Activated naive CD8-positive, alpha-beta T cell (primary cell): ENCODE measurements at regions not wholly inside any gene's neighbourhood (a gene's known extent, or its start where the extent isn't known, plus 50 kb on each side); places are given as distances from the start of the nearest gene placed in this dataset.
A peak's percentile ranks its signal among the peaks of the same experiment; 100 is the strongest.

Experiments
- H3K27ac Mint-ChIP-seq: one replicate; pipeline ENCODE4 v1.8.0; 2021; ENCODE audit warnings: mixed read lengths
- H3K27me3 Mint-ChIP-seq: one replicate; pipeline ENCODE4 v1.8.0; 2021; ENCODE audit warnings: mixed read lengths
- H3K36me3 Mint-ChIP-seq: one replicate; pipeline ENCODE4 v1.8.0; 2021; ENCODE audit warnings: mixed read lengths
- H3K4me1 Mint-ChIP-seq: one replicate; pipeline ENCODE4 v1.8.0; 2021; ENCODE audit warnings: low read depth, mixed read lengths
- H3K4me3 Mint-ChIP-seq: one replicate; pipeline ENCODE4 v1.8.0; 2021; ENCODE audit warnings: mild to moderate bottlenecking, mixed read lengths
- H3K9me3 Mint-ChIP-seq: one replicate; pipeline ENCODE4 v1.8.0; 2021; ENCODE audit warnings: low read depth, mixed read lengths

GRCh38 chr12:47576289-47576945 is 129.4 kb downstream of the RPAP3 start:
- Mint-ChIP-seq H3K4me3 (no peak overlapping the region), H3K36me3 (peaks cover 3% of the 10 kb centered on the region), H3K4me1 (peaks cover 28% of the 10 kb centered on the region), H3K27me3 (no peaks in the 10 kb centered on the region), H3K9me3 (no peaks in the 10 kb centered on the region), H3K27ac (no peak overlapping the region)

DNA sequence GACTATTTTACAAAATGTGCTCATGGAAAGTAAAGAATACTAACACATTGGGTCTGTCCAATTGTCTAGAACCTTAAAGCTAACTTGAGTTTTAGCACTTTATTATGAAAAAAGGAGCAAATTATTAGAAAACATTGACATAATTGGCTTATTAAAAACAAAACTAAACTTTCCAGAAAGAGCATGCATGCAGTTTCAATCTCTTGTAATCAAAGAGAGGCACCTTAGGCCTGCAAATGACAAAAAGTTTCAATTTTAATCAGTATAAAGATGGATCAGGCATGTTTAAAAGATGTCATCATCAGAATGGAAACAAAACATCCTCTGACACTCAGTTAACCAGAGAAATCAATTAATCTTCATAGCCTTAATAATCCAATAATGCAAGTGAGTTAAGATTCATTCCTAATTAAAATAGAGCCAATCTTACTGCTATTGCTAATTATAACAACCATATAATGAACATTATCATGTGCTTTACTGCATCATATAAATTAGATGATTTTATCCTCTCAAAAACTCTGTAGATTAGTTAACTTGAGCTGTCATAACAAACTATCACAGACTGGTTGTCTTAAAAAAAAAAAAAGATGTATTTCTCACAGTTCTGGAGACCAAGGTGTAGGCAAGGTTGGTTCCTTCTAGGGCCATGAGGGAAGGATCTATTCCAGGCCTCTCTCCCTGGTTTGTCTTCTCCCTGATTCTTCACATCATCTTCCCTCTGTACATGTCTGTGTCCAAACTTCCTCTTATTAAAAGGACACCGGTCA is 131.4 kb downstream of the RPAP3 start:
- H3K4me1 Mint-ChIP-seq: peaks cover 28% of the 10 kb centered on the region
- H3K27me3 Mint-ChIP-seq: no peaks in the 10 kb centered on the region
- no peaks in the 10 kb centered on the region for H3K9me3 Mint-ChIP-seq
- peak overlapping the region; percentile 82 for H3K27ac Mint-ChIP-seq
- H3K4me3 Mint-ChIP-seq: no peak overlapping the region
- peaks cover 3% of the 10 kb centered on the region for H3K36me3 Mint-ChIP-seq

GRCh38 chr12:47573146-47573659 is 132.6 kb downstream of the RPAP3 start:
- Mint-ChIP-seq H3K27me3 (no peaks in the 10 kb centered on the region), H3K4me1 (peaks cover 28% of the 10 kb centered on the region), H3K36me3 (peaks cover 3% of the 10 kb centered on the region), H3K27ac (peak overlapping the region; percentile 82), H3K9me3 (no peaks in the 10 kb centered on the region), H3K4me3 (no peak overlapping the region)

DNA sequence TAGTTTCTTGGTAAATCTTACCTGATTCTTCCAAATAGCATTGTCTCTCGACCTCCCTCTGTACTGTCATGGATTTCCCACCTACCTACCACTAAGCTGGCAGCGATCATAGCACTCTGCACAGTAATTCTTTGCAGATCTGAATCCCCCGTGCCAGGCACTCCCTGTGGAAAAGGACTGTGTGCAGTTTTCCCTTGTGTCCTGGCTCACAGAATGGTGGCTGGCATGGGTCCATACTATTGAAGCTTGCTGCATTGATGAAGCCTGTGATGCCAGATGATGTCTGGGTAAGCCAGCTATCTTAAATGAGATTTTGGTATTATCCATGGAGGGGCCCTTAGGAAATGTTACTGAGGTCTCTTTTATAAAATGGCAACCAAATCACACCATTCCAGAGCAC is 135.7 kb downstream of the RPAP3 start:
- Mint-ChIP-seq H3K9me3 (no peaks in the 10 kb centered on the region), H3K4me1 (peaks cover 22% of the 10 kb centered on the region), H3K27ac (no peak overlapping the region), H3K27me3 (no peaks in the 10 kb centered on the region), H3K4me3 (no peak overlapping the region), H3K36me3 (no peaks in the 10 kb centered on the region)

DNA sequence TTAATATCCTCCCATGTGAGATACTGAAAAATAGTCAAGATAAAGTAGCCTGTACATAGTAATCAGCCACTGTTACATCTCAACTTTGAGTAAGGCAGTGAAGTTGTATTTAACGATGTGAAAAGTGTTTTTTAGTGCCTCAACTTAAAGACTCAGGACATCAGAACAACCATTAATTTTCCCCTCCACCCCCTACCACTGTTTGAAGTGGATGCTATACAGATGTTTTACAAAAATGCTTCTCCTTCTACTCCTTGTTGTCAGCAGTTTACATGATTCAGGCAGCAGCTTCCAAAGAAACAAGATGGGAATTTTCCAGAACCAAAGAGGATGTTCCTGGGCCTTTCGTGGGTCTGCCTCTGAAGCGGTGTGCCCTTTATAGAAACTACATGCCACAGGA is 143.6 kb downstream of the RPAP3 start:
- H3K36me3 Mint-ChIP-seq: peaks cover 2% of the 10 kb centered on the region
- H3K4me1 Mint-ChIP-seq: peaks cover 6% of the 10 kb centered on the region
- H3K9me3 Mint-ChIP-seq: no peaks in the 10 kb centered on the region
- no peaks in the 10 kb centered on the region for H3K27me3 Mint-ChIP-seq
- H3K4me3 Mint-ChIP-seq: no peak overlapping the region
- H3K27ac Mint-ChIP-seq: no peak overlapping the region

DNA sequence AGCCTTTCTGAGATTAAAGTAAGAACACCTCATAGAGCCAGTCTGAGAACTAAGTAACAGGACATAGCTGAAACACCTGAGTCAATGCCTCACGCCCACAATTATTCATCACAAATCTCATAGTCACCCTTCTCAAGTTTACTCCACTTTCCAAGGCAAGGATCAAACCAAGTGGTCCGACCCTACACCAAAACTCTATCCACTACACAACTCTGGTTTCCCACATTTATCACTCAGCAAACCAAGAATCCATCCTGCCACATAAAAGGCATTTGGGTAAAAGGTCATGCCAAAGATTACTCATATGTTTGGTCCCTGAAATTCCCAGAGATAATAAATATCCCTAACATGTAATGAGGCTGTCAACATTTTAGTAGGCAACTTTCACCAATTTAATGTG is 144.1 kb downstream of the RPAP3 start:
- H3K36me3 Mint-ChIP-seq: peaks cover 2% of the 10 kb centered on the region
- peaks cover 6% of the 10 kb centered on the region for H3K4me1 Mint-ChIP-seq
- H3K9me3 Mint-ChIP-seq: no peaks in the 10 kb centered on the region
- no peak overlapping the region for H3K27ac Mint-ChIP-seq
- H3K4me3 Mint-ChIP-seq: no peak overlapping the region
- H3K27me3 Mint-ChIP-seq: no peaks in the 10 kb centered on the region

DNA sequence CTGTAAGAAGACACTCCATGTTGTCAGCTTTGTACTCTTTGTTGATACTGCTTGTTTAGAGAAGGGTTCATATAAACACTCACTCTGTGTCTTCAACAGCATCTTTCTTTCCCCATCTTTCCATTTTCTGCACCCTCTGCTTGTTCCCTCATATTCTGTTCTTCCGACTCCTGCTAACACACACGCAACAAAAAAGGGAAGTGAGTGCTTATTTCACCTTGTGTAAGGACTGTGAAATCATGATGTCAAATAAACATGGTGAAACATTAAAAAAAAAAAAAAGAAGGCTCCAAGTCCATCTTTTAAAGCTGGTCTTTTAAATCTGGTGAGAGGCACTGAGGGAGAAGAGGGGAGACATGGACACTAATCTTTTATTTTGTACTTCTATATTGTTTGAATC is 145.4 kb downstream of the RPAP3 start:
- Mint-ChIP-seq H3K27ac (no peak overlapping the region), H3K4me3 (no peak overlapping the region), H3K27me3 (no peaks in the 10 kb centered on the region), H3K4me1 (peaks cover 6% of the 10 kb centered on the region), H3K36me3 (peaks cover 2% of the 10 kb centered on the region), H3K9me3 (no peaks in the 10 kb centered on the region)

GRCh38 chr12:47558625-47559345 is 147.0 kb downstream of the RPAP3 start:
- Mint-ChIP-seq H3K27ac (no peak overlapping the region), H3K27me3 (no peaks in the 10 kb centered on the region), H3K36me3 (peaks cover 2% of the 10 kb centered on the region), H3K4me3 (no peak overlapping the region), H3K9me3 (peaks cover 3% of the 10 kb centered on the region), H3K4me1 (peaks cover 17% of the 10 kb centered on the region)

DNA sequence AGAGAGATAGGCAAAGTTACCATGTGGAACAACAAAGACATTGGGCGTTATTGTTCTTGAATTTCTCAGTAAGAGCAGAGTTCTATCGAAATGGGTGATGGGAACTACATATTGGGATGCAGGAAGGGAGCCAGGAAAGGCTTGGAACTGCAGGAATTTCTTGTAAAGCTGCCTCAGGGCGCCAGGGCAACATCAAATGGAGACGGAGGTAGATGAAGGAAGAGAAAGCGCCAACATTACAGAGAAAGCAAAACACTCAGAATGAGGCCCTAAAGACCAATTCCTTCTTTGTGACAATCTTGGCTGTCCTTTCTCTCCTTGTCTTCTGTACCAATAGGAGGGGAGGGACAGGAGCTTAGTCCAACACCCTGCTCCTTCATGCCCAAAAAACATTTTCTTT is 148.4 kb downstream of the RPAP3 start:
- peaks cover 8% of the 10 kb centered on the region for H3K36me3 Mint-ChIP-seq
- peaks cover 12% of the 10 kb centered on the region for H3K9me3 Mint-ChIP-seq

GRCh38 chr12:47556261-47557030 is 149.4 kb downstream of the RPAP3 start:
- Mint-ChIP-seq H3K27ac (no peak overlapping the region), H3K27me3 (no peaks in the 10 kb centered on the region), H3K4me3 (no peak overlapping the region), H3K36me3 (peaks cover 5% of the 10 kb centered on the region), H3K9me3 (peaks cover 12% of the 10 kb centered on the region), H3K4me1 (peaks cover 17% of the 10 kb centered on the region)

More for the DNA sequence above, 148.4 kb downstream of the RPAP3 start:
- H3K27ac Mint-ChIP-seq: no peak overlapping the region
- no peak overlapping the region for H3K4me3 Mint-ChIP-seq
- H3K4me1 Mint-ChIP-seq: peaks cover 20% of the 10 kb centered on the region
- no peaks in the 10 kb centered on the region for H3K27me3 Mint-ChIP-seq

DNA sequence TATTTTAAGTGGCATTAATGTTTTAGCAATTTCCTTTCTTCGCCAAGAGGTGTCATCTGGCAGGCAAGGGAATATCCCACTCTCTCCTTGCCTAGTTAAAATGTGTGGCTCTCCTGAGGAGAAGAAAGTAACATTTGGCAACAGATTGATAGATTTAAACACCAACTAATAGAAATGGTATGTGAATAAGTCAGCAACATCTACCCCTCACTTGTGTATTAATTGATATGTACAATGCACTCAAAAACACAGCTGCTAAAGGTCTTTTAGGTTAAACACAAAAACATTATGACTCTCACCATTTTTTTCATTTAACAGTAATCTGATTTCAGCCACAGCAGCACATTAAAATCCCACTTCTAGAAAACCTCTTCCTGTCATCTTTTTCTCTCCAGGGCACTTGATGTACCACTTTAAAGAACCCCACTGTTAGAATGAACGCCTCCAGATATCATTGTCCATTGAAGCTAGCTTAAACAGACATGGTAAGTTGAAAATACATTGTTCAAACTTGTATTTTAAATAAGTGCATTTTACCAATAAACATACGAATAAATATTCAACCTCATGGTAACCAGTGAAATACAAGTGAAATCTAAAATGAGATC is 151.7 kb downstream of the RPAP3 start:
- Mint-ChIP-seq H3K36me3 (peaks cover 7% of the 10 kb centered on the region), H3K27ac (no peak overlapping the region), H3K4me1 (peaks cover 17% of the 10 kb centered on the region), H3K27me3 (no peaks in the 10 kb centered on the region), H3K4me3 (no peak overlapping the region), H3K9me3 (peaks cover 15% of the 10 kb centered on the region)

DNA sequence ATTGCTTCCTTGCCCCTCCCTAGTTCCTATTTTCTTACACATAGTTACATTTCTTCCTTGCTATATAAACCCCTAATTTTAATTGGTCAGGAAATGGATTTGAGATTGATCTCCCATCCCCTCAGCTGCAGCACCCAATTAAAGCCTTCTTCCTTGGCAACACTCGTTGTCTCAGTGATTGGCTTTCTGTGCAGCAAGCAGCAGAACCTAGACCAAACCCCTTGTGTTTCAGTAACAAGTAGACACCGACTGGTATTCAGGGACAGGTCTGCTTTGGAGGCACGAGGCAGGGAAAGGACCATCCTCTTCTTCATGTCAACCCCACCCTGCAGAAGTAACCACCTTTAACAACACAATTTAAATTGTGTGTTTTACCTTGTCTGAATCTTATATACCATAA is 152.6 kb downstream of the RPAP3 start:
- Mint-ChIP-seq H3K27me3 (no peaks in the 10 kb centered on the region), H3K36me3 (peaks cover 7% of the 10 kb centered on the region), H3K4me1 (peaks cover 14% of the 10 kb centered on the region), H3K27ac (no peak overlapping the region), H3K4me3 (no peak overlapping the region), H3K9me3 (peaks cover 15% of the 10 kb centered on the region)

- no peaks in the 10 kb centered on the region for H3K27me3 Mint-ChIP-seq
- peaks cover 7% of the 10 kb centered on the region for H3K36me3 Mint-ChIP-seq
- no peak overlapping the region for H3K27ac Mint-ChIP-seq
- no peak overlapping the region for H3K4me3 Mint-ChIP-seq
- H3K9me3 Mint-ChIP-seq: peaks cover 15% of the 10 kb centered on the region
- H3K4me1 Mint-ChIP-seq: peaks cover 15% of the 10 kb centered on the region
These were observed 154.4 kb downstream of the RPAP3 start for GRCh38 chr12:47551426-47551851.

- Mint-ChIP-seq H3K4me3 (no peak overlapping the region), H3K9me3 (peaks cover 15% of the 10 kb centered on the region), H3K36me3 (peaks cover 7% of the 10 kb centered on the region), H3K27ac (no peak overlapping the region), H3K27me3 (no peaks in the 10 kb centered on the region), H3K4me1 (peaks cover 18% of the 10 kb centered on the region)
These were observed 156.6 kb downstream of the RPAP3 start for GRCh38 chr12:47549258-47549657.
